ENCODE measurements at regions not wholly inside any gene's neighbourhood (a gene's known extent, or its start where the extent isn't known, plus 50 kb on each side); places are given as distances from the start of the nearest gene placed in this dataset.

GRCh38 chr5:60473654-60474053 is 226.3 kb downstream of the DEPDC1B start (continued):
- TF ChIP-seq AHR (CRISPR knock-in tag; IDR thresholded peaks at IDR 0.05) (no peak), ZBTB21 (CRISPR knock-in tag; IDR thresholded peaks at IDR 0.05) (no peak), FOXK2 (IDR thresholded peaks at IDR 0.05) (no peak), SIX1 (CRISPR knock-in tag; IDR thresholded peaks at IDR 0.05; ENCODE audit: borderline replicate concordance) (no peak), POLR2AphosphoS5 (IDR thresholded peaks at IDR 0.05; ENCODE audit: low read depth, low read length) (no peak), SPEN (CRISPR knock-in tag; IDR thresholded peaks at IDR 0.05; ENCODE audit: low read depth) (no peak), SUZ12 (IDR thresholded peaks at IDR 0.05; ENCODE audit: low read depth, low read length) (no peak), ELF4 (CRISPR knock-in tag; IDR thresholded peaks at IDR 0.05; ENCODE audit: borderline replicate concordance) (no peak), SKI (IDR thresholded peaks at IDR 0.05; ENCODE audit: partially characterized antibody) (no peak), ZNF781 (CRISPR knock-in tag; IDR thresholded peaks at IDR 0.05; ENCODE audit: borderline replicate concordance, not compliant biosample characterization) (no peak), HNF4G (IDR thresholded peaks at IDR 0.05; ENCODE audit: borderline replicate concordance, low read depth, low read length) (peak; percentile 52; the same call in 1 of the 2 replicates), HNF4G (CRISPR knock-in tag; IDR thresholded peaks at IDR 0.05; ENCODE audit: borderline replicate concordance, low read depth) (no peak), ZNF773 (CRISPR knock-in tag; IDR thresholded peaks at IDR 0.05; ENCODE audit: borderline replicate concordance) (no peak), CENPT (CRISPR knock-in tag; IDR thresholded peaks at IDR 0.05; ENCODE audit: low read depth) (no peak), GTF3A (CRISPR knock-in tag; conservative IDR thresholded peaks at IDR 0.05) (no peak), ZNF615 (CRISPR knock-in tag; IDR thresholded peaks at IDR 0.05; ENCODE audit: borderline replicate concordance) (no peak), MED13 (CRISPR knock-in tag; IDR thresholded peaks at IDR 0.05) (peak; percentile 54; the same call in 1 of the 2 replicates)
- TF ChIP-seq, protein P1, sequence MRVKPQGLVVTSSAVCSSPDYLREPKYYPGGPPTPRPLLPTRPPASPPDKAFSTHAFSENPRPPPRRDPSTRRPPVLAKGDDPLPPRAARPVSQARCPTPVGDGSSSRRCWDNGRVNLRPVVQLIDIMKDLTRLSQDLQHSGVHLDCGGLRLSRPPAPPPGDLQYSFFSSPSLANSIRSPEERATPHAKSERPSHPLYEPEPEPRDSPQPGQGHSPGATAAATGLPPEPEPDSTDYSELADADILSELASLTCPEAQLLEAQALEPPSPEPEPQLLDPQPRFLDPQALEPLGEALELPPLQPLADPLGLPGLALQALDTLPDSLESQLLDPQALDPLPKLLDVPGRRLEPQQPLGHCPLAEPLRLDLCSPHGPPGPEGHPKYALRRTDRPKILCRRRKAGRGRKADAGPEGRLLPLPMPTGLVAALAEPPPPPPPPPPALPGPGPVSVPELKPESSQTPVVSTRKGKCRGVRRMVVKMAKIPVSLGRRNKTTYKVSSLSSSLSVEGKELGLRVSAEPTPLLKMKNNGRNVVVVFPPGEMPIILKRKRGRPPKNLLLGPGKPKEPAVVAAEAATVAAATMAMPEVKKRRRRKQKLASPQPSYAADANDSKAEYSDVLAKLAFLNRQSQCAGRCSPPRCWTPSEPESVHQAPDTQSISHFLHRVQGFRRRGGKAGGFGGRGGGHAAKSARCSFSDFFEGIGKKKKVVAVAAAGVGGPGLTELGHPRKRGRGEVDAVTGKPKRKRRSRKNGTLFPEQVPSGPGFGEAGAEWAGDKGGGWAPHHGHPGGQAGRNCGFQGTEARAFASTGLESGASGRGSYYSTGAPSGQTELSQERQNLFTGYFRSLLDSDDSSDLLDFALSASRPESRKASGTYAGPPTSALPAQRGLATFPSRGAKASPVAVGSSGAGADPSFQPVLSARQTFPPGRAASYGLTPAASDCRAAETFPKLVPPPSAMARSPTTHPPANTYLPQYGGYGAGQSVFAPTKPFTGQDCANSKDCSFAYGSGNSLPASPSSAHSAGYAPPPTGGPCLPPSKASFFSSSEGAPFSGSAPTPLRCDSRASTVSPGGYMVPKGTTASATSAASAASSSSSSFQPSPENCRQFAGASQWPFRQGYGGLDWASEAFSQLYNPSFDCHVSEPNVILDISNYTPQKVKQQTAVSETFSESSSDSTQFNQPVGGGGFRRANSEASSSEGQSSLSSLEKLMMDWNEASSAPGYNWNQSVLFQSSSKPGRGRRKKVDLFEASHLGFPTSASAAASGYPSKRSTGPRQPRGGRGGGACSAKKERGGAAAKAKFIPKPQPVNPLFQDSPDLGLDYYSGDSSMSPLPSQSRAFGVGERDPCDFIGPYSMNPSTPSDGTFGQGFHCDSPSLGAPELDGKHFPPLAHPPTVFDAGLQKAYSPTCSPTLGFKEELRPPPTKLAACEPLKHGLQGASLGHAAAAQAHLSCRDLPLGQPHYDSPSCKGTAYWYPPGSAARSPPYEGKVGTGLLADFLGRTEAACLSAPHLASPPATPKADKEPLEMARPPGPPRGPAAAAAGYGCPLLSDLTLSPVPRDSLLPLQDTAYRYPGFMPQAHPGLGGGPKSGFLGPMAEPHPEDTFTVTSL (CRISPR knock-in tag; IDR thresholded peaks at IDR 0.05; ENCODE audit: borderline replicate concordance), result 0 out of 2 replicates have a peak, but pooled peaks have one; percentile 28
- TF ChIP-seq, protein P2, sequence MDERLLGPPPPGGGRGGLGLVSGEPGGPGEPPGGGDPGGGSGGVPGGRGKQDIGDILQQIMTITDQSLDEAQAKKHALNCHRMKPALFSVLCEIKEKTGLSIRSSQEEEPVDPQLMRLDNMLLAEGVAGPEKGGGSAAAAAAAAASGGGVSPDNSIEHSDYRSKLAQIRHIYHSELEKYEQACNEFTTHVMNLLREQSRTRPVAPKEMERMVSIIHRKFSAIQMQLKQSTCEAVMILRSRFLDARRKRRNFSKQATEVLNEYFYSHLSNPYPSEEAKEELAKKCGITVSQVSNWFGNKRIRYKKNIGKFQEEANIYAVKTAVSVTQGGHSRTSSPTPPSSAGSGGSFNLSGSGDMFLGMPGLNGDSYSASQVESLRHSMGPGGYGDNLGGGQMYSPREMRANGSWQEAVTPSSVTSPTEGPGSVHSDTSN (CRISPR knock-in tag; IDR thresholded peaks at IDR 0.05), result no peak
- TF ChIP-seq, protein P3, sequence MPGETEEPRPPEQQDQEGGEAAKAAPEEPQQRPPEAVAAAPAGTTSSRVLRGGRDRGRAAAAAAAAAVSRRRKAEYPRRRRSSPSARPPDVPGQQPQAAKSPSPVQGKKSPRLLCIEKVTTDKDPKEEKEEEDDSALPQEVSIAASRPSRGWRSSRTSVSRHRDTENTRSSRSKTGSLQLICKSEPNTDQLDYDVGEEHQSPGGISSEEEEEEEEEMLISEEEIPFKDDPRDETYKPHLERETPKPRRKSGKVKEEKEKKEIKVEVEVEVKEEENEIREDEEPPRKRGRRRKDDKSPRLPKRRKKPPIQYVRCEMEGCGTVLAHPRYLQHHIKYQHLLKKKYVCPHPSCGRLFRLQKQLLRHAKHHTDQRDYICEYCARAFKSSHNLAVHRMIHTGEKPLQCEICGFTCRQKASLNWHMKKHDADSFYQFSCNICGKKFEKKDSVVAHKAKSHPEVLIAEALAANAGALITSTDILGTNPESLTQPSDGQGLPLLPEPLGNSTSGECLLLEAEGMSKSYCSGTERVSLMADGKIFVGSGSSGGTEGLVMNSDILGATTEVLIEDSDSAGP (CRISPR knock-in tag; IDR thresholded peaks at IDR 0.05; ENCODE audit: borderline replicate concordance), result no peak
- TF ChIP-seq, protein P4, sequence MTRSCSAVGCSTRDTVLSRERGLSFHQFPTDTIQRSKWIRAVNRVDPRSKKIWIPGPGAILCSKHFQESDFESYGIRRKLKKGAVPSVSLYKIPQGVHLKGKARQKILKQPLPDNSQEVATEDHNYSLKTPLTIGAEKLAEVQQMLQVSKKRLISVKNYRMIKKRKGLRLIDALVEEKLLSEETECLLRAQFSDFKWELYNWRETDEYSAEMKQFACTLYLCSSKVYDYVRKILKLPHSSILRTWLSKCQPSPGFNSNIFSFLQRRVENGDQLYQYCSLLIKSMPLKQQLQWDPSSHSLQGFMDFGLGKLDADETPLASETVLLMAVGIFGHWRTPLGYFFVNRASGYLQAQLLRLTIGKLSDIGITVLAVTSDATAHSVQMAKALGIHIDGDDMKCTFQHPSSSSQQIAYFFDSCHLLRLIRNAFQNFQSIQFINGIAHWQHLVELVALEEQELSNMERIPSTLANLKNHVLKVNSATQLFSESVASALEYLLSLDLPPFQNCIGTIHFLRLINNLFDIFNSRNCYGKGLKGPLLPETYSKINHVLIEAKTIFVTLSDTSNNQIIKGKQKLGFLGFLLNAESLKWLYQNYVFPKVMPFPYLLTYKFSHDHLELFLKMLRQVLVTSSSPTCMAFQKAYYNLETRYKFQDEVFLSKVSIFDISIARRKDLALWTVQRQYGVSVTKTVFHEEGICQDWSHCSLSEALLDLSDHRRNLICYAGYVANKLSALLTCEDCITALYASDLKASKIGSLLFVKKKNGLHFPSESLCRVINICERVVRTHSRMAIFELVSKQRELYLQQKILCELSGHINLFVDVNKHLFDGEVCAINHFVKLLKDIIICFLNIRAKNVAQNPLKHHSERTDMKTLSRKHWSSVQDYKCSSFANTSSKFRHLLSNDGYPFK (CRISPR knock-in tag; IDR thresholded peaks at IDR 0.05; ENCODE audit: borderline replicate concordance), result no peak
